Umbilical cord (tissue), 1 donor: ENCODE measurements at regions not wholly inside any gene's neighbourhood (a gene's known extent, or its start where the extent isn't known, plus 50 kb on each side); places are given as distances from the start of the nearest gene placed in this dataset.

ENCODE experiments used
- DNase-seq: peaks from one replicate; pipeline ENCODE4 v3.0.0-alpha.2; 2015; ENCODE audit warnings: low spot score

DNA sequence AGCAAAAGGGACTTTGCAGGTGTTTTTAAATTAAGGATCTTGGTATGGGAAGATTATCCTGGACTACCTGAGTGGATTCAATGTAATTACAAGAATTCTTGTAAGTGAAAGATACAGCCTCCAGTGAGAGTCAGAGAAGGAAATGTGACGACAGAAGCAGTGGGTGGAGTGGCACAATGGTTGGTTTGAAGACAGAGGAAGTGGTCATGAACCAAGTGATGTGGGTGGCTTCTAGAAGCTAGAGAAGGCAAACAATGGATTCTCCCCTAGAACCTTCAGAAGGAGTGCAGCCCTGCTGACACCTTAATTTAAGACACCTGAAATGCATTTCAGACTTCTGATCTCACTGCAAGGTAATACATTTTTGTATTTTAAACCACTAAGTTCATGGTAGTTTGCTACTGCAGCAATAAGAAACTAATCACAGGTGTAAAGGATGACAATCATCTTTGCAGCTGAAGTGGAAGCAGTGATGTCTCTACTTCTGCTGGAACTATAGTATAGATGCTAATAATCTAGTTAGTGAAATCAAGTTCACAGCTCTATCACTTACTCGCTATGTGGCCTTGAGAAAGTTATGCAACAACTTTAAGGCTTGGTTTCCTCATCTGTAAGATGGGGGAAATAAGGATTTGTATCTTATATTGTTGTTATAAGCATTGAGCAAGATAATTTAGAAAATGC, 403.4 kb upstream of the SUCLG2 start:
- no peak for DNase-seq

DNA sequence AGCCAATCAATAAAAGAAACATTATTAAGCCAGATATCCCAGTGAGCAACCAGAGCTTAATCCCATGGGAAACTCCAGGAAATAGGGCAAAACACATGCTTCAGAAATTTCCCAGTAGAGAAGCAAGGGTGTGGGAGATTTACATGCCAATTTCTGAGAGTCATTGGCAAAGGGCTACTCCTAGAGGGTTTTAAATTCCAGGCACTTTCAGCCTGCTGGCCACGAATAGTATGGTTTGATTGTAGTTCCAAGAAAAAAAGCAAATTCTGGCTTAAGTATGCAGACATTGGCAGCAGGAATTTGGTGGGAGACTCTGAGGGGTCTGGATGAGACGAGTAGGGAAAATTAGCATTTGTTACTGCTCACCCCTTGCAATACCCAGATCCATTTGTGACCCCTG, 402.1 kb upstream of the SUCLG2 start:
- DNase-seq: no peak

- DNase-seq: no peak
Observed at GRCh38 chr3:68055215-68055614, 400.8 kb upstream of the SUCLG2 start.

GRCh38 chr3:68049776-68050175, 395.4 kb upstream of the SUCLG2 start:
- DNase-seq: no peak

GRCh38 chr3:68045976-68046375, 391.6 kb upstream of the SUCLG2 start:
- DNase-seq: peak; percentile 2

- no peak for DNase-seq
Observed at GRCh38 chr3:68033867-68034266, 379.5 kb upstream of the SUCLG2 start.

DNA sequence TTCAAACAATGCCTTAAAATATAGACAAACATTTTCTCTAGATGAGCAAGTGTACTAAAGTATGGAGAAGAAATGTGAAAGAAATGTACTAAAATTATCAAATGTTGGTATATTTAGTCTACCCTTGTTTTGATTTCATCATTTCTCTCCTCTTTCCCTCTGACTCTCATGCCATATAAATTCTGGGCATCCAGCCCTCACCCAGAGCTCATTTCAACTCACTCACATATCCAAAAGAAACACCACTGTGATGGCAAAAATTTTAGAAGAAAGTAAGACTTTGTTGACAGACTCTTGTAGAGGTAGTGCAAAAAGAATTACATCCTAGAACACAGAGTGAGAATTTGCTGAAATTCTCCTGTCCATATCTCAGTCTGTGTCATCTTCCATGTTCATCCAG, 377.8 kb upstream of the SUCLG2 start:
- DNase-seq: no peak

- DNase-seq: no peak
Observed at GRCh38 chr3:68025189-68025588, 370.8 kb upstream of the SUCLG2 start.

- DNase-seq: no peak
Observed at GRCh38 chr3:68019876-68020275, 365.5 kb upstream of the SUCLG2 start.

DNA sequence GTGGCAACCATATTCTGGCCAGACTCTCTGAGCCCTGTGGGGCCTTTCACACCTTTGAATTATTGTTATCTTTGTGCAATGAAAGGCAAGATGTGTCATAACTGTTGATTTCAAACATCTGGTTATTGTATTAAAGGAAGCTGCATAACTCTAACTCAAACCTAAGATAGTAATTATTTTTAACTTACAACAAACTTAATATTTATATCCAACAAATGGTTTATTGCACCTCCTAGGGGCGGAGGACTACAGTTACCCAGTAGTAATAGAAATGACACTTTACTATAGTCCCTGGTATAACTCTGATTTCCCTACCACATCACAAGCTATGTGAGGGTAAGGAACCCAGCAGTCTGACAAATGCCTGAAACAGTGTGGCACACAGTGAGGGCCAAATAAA, 363.9 kb upstream of the SUCLG2 start:
- no peak for DNase-seq

- no peak for DNase-seq
Observed at GRCh38 chr3:68017069-68017468, 362.7 kb upstream of the SUCLG2 start.

- DNase-seq: no peak
Observed at GRCh38 chr3:68009900-68010299, 355.5 kb upstream of the SUCLG2 start.

DNA sequence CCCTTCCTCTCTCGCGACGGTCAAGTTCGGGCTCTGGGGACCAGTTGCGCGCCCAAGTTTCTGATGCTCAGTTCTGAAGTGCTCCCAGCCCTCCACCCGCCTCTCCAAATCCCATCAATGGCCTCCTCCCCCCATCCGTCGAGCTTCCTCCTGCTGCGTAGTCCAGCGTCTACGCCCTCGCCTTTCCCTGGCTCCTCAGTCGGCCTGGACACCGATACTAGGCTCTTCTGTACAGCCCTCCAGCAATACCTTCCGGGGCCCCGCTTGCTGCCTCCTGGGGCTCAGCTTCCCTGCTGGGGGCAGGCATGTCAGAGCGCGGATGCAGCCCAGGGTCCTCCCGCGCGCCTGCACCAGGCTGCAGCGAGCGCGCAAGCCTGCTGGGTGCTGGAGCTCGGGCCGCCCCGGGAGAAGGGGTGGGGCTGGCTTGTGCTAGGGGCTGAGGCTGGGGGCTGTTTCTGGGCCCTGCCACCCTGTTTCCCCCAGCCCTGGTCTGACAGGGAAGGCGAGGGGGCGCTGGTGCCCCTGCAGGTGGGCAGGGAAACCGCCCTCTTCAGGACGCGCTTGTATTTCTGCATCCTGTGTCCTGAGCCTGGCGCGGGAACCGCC, 353.3 kb upstream of the SUCLG2 start:
- DNase-seq: peak; percentile 2

GRCh38 chr3:68006646-68007045, 352.2 kb upstream of the SUCLG2 start:
- no peak for DNase-seq

- DNase-seq: no peak
Observed at GRCh38 chr3:68004091-68004490, 349.7 kb upstream of the SUCLG2 start.

- no peak for DNase-seq
Observed at GRCh38 chr3:67998281-67998680, 343.9 kb upstream of the SUCLG2 start.

- no peak for DNase-seq
Observed at GRCh38 chr3:67995206-67995605, 340.8 kb upstream of the SUCLG2 start.

- DNase-seq: no peak
Observed at GRCh38 chr3:67986706-67987105, 332.3 kb upstream of the SUCLG2 start.

DNA sequence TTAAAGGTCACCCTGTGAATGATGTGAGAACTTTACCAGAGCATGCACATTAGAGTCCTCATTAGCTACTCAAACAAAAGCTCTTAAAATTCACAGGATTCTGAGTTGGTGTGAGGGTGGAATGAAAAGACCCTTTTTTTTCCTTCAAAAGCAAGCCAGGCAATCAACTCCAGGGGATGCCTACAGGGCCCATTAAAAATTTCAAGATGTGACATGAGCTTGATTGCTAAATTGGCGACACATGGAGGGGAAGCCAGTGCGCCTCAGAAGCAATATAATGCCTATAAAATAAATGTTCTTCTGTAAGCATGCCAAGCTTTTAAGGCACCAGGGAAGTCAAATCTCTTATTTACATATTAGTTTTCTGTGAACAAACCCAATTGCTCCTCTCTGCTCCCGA, 328.8 kb upstream of the SUCLG2 start:
- no peak for DNase-seq

GRCh38 chr3:67981077-67981476, 326.7 kb upstream of the SUCLG2 start:
- DNase-seq: no peak

- DNase-seq: no peak
Observed at GRCh38 chr3:67979342-67979741, 324.9 kb upstream of the SUCLG2 start.

DNA sequence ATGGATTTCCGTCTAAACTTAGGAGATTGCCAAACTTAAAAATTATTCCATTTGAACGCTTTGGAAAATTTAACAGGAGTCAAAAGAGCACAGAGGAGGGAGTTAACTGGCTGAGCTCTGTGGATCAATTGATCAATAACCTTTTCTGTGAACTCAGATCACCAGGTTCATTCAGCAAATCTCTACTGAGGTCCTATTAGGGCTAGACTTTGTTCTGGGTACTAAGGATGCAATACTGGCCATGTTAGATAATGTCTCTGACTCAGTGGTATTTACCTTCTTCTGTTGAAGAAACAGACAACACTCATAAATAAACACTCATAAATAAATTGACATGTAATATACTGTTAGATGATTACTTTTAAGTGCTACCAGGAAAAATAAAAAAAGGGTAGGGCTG, 323.4 kb upstream of the SUCLG2 start:
- no peak for DNase-seq

DNA sequence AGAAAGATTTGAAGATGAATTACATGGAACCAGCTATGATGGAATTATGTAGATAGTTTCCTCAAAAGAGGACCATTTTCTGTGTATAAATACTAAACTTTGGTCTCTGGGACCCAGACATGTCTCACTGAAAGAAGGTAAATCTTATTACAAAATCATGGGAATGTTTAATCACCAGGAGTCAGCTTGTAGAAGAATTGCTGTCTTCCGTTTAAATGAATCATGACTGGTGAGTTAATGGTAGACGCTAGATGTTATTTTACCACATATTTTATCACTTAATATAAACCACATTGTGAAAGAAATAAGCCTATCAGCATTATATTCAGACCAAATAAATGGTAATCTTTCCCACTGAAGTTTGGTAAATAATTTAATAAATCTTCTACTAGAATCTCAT, 322.3 kb upstream of the SUCLG2 start:
- DNase-seq: no peak

DNA sequence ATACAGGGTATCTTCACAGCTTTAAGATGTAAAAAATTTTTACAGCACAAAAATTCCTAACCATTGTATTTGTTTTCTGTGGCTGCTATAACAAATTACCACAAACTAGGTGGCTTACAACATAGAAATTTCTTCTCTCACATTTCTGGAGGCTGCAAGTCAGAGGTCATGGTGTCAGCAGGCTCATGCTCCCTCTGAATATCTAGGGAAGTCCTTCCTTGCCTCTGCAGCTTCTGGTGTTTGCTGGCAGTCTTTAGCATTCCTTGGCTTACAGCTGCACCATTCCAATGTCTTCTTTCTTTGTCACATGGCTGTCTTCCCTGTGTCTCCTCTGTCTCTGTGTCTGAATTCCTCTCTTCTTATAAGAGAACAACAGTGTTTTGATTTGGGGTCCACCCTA, 310.2 kb upstream of the SUCLG2 start:
- no peak for DNase-seq
